ENCODE measurements at regions not wholly inside any gene's neighbourhood (a gene's known extent, or its start where the extent isn't known, plus 50 kb on each side); places are given as distances from the start of the nearest gene placed in this dataset.
A peak's percentile ranks its signal among the peaks of the same experiment; 100 is the strongest.

DNA sequence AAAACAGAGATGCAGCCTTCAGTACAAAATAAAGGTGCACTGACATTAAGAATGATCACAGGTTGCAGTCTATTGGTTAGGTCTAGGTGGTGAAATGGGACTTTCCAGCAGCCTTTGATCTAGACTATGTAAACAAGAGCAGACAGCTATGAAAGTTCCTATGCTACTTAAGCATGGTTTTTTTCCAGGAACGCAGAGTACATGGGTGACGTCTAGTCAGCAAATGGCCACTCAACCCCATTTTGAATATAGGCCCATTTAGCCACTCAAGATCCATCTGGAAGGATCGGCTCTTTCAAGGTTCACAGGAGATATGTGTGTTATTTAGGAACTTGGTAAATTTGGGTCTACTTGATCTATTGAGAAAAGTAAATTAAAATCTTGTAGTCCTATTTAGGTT lies 1424.6 kb upstream of the LRRTM3 start:
- Histone ChIP-seq H3K27me3 (ENCODE audit: insufficient read depth, low read length) (no peaks in the 10 kb centered on the region), H3K9ac (ENCODE audit: low read length) (no peak overlapping the region), H3K79me2 (ENCODE audit: insufficient read depth, low read length) (no peaks in the 10 kb centered on the region), H3K4me3 (ENCODE audit: low read depth, low read length, poor library complexity, severe bottlenecking) (no peak overlapping the region), H3F3A (ENCODE audit: insufficient read depth, low read length) (no peaks in the 10 kb centered on the region), H3K36me3 (ENCODE audit: insufficient read depth, low read length) (no peaks in the 10 kb centered on the region), H3K9me2 (ENCODE audit: low read depth, low read length) (no peaks in the 10 kb centered on the region), H2AFZ (ENCODE audit: low read length) (no peak overlapping the region; the same call in 1 of the 2 replicates), H3K27ac (ENCODE audit: low read depth, low read length, poor library complexity, severe bottlenecking) (peak overlapping the region; percentile 86), H3K4me2 (ENCODE audit: low read length) (peak overlapping the region; percentile 47), H3K9me3 (ENCODE audit: low read length) (no peaks in the 10 kb centered on the region), H3K4me1 (ENCODE audit: insufficient read depth, low read length, severe bottlenecking) (peaks cover 28% of the 10 kb centered on the region), H4K20me1 (ENCODE audit: insufficient read depth, low read length) (no peaks in the 10 kb centered on the region)
- no peak for TF ChIP-seq EZH2 (IDR thresholded peaks at IDR 0.05; ENCODE audit: borderline replicate concordance, low read length)
- TF ChIP-seq, protein P1, sequence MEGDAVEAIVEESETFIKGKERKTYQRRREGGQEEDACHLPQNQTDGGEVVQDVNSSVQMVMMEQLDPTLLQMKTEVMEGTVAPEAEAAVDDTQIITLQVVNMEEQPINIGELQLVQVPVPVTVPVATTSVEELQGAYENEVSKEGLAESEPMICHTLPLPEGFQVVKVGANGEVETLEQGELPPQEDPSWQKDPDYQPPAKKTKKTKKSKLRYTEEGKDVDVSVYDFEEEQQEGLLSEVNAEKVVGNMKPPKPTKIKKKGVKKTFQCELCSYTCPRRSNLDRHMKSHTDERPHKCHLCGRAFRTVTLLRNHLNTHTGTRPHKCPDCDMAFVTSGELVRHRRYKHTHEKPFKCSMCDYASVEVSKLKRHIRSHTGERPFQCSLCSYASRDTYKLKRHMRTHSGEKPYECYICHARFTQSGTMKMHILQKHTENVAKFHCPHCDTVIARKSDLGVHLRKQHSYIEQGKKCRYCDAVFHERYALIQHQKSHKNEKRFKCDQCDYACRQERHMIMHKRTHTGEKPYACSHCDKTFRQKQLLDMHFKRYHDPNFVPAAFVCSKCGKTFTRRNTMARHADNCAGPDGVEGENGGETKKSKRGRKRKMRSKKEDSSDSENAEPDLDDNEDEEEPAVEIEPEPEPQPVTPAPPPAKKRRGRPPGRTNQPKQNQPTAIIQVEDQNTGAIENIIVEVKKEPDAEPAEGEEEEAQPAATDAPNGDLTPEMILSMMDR (IDR thresholded peaks at IDR 0.05; ENCODE audit: low read length), result no peak

DNA sequence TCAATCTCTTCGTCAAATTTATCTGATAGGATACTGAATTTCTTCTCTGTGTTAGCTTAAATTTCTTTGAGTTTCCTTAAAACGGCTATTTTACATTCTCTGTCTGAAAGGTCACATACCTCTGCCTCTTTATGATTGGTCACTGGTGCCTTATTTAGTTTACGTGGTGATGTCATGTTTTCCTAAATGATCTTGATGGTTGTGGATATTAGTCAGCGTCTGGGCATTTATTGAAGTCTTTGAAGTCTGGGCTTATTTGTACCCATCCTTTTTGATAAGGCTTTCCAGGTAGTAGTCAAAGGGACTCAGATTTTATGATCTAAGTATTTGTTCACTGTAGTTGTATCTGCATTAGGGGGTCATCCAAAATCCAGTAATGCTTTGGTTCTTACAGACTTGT lies 1407.5 kb upstream of the LRRTM3 start:
- no peak overlapping the region for H3K4me3 ChIP-seq (ENCODE audit: low read depth, low read length, poor library complexity, severe bottlenecking)
- H3K27ac ChIP-seq (ENCODE audit: low read depth, low read length, poor library complexity, severe bottlenecking), result no peak overlapping the region
- H3K9me2 ChIP-seq (ENCODE audit: low read depth, low read length), result no peaks in the 10 kb centered on the region
- no peaks in the 10 kb centered on the region for H3K9me3 ChIP-seq (ENCODE audit: low read length)
- H3K4me1 ChIP-seq (ENCODE audit: insufficient read depth, low read length, severe bottlenecking), result no peaks in the 10 kb centered on the region
- no peaks in the 10 kb centered on the region for H4K20me1 ChIP-seq (ENCODE audit: insufficient read depth, low read length)
- H3K79me2 ChIP-seq (ENCODE audit: insufficient read depth, low read length), result no peaks in the 10 kb centered on the region
- no peak overlapping the region for H3K9ac ChIP-seq (ENCODE audit: low read length)
- no peaks in the 10 kb centered on the region for H3F3A ChIP-seq (ENCODE audit: insufficient read depth, low read length)
- no peak overlapping the region for H3K4me2 ChIP-seq (ENCODE audit: low read length)
- H3K27me3 ChIP-seq (ENCODE audit: insufficient read depth, low read length), result no peaks in the 10 kb centered on the region
- TF ChIP-seq, protein P1 (IDR thresholded peaks at IDR 0.05; ENCODE audit: low read length), result no peak
- TF ChIP-seq EZH2 (IDR thresholded peaks at IDR 0.05; ENCODE audit: borderline replicate concordance, low read length), result no peak
- H3K36me3 ChIP-seq (ENCODE audit: insufficient read depth, low read length), result no peaks in the 10 kb centered on the region
- H2AFZ ChIP-seq (ENCODE audit: low read length), result no peak overlapping the region

DNA sequence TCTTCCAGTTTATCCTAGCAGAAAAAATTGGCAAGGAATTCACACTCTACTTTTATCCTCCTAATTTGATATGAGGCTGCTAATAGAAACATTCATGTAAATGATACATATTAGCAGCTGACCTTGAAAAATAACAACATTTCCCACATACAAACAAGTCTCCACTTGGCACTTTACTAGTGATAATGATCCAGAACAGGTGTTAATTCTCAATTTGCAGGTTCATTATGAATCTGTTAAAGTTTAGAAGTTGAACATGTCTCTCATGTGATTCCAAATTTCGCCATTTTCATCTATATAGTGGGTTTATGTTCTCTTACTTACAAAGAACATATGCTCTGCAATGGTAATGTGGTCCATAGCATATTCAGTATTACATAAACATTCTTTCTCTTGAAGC lies 1396.8 kb upstream of the LRRTM3 start:
- no peaks in the 10 kb centered on the region for H3K36me3 ChIP-seq (ENCODE audit: insufficient read depth, low read length)
- no peak overlapping the region for H3K4me3 ChIP-seq (ENCODE audit: low read depth, low read length, poor library complexity, severe bottlenecking)
- H3K4me2 ChIP-seq (ENCODE audit: low read length), result no peak overlapping the region
- no peak overlapping the region for H3K9ac ChIP-seq (ENCODE audit: low read length)
- H3F3A ChIP-seq (ENCODE audit: insufficient read depth, low read length), result no peaks in the 10 kb centered on the region
- no peaks in the 10 kb centered on the region for H3K9me2 ChIP-seq (ENCODE audit: low read depth, low read length)
- TF ChIP-seq EZH2 (IDR thresholded peaks at IDR 0.05; ENCODE audit: borderline replicate concordance, low read length), result no peak
- TF ChIP-seq, protein P1 (IDR thresholded peaks at IDR 0.05; ENCODE audit: low read length), result no peak
- H3K27ac ChIP-seq (ENCODE audit: low read depth, low read length, poor library complexity, severe bottlenecking), result no peak overlapping the region
- no peaks in the 10 kb centered on the region for H3K79me2 ChIP-seq (ENCODE audit: insufficient read depth, low read length)
- H4K20me1 ChIP-seq (ENCODE audit: insufficient read depth, low read length), result no peaks in the 10 kb centered on the region
- H3K27me3 ChIP-seq (ENCODE audit: insufficient read depth, low read length), result no peaks in the 10 kb centered on the region
- H3K9me3 ChIP-seq (ENCODE audit: low read length), result no peaks in the 10 kb centered on the region
- no peaks in the 10 kb centered on the region for H3K4me1 ChIP-seq (ENCODE audit: insufficient read depth, low read length, severe bottlenecking)
- no peak overlapping the region for H2AFZ ChIP-seq (ENCODE audit: low read length)
